HG03066 (cell line): ENCODE measurements at regions not wholly inside any gene's neighbourhood (a gene's known extent, or its start where the extent isn't known, plus 50 kb on each side); places are given as distances from the start of the nearest gene placed in this dataset.
A peak's percentile ranks its signal among the peaks of the same experiment; 100 is the strongest.

Experiments
- ATAC-seq: cut with Tn5 transposase; IDR thresholded peaks from one replicate; pipeline ENCODE4 v1.9.1; 2021; ENCODE audit warnings: low read depth; ENCODE audit not compliant: unreplicated experiment

DNA sequence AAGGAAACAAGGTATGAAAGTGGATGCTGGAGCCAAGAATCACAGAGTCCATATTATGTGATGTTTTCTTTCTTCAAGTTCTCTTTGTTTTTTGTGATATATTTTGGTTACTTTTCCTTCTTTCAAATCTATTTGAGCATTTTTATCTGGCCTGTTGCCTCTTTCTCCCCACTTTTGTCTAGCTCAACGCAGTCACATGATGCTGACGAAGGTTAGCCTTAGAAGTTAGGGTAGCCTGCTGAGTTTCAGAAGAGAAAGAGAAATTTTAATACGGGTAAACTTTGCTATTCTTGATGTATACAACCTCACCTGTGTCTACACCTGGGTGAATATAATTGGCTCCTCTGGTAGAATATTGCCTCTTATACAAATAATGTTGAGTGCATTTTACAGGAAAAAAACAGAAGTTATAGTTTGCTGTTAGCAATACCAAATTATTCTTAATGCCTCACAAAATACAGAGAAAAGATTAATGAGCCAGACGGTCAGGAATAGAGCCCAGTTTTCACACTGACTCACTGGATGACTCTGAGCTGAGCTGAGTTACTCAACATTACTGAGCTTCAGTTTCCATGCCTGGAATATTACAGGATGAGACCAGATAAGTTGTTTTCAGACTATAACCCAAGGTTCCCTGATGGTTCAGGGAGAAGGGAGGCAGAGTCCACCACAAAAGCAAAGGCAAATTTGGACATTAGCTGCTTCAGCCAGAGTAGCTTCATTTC lies 161.6 kb upstream of the BDNF start:
- ATAC-seq = no peak

DNA sequence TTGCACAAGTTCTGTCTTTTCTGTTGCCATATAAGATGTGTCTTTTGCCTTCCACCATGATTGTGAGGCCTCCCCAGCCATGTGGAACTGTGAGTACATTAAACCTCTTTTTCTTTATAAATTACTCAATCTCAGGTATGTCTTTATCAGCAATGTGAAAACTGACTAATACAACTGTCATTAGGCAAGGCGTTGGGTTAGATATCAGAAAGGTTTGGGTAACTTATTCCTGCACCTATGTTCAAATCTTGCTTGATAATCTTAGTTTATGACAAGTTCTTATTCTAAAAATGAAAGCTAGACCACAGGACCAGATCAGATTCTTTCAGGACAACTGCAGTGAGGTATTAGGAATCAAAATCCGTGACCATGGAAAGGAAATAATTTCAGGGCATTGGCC lies 160.6 kb upstream of the BDNF start:
- no peak for ATAC-seq

DNA sequence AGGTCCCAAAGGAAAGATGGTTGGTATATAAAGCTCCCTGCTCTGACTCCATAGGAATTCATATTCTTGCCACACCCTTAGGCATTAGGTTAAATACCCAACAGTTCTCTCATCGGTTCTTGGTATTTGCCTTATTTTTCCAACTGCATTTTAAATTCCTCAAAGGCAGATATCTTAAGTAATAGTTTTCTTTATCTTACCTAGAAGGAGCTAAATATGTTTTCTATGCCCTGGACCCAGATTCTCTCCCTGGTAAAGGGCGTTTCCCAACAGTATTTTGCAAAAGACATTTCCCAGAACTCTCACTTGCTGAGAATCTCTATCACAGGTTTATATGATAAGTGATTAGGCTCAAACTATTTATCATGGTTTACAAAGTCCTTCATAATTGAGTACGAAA lies 158.6 kb upstream of the BDNF start:
- no peak for ATAC-seq

DNA sequence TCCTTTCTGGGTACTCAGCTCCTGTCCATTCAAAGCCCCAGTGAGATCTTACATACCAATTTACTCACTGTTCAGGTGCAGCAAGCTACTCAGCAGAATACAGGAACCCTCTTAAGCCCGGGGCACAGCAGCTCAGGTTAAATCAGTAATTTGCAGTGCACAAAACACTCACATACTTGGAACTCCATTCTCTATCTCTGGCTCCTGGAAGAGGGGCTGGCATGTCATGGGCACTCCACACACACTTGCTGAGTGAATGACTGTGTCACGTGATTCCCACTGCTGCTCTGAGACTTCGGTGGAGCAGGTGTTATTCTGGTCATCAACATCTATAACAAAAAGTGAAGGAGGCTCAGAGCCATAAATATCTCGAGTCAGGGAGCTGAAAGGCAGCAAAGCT lies 157.3 kb upstream of the BDNF start:
- no peak for ATAC-seq

DNA sequence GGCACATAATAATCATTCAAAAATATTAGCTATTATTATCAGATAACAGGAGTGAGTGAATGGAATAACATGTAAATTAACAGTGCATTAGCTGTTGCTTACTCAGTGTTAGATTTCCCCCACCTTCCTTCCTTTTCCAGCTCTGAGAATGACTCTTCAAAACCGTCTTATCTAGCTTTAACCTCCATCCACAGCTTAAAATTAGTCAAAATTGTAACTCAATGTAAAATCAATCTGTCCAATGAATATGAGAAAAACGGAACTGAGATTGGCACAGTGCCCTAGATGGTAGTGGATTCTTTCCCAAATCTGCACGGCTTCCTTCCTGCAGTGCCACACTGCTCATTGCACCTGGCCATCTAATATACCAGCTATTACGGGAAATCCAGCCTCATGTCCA lies 156.8 kb upstream of the BDNF start:
- no peak for ATAC-seq

DNA sequence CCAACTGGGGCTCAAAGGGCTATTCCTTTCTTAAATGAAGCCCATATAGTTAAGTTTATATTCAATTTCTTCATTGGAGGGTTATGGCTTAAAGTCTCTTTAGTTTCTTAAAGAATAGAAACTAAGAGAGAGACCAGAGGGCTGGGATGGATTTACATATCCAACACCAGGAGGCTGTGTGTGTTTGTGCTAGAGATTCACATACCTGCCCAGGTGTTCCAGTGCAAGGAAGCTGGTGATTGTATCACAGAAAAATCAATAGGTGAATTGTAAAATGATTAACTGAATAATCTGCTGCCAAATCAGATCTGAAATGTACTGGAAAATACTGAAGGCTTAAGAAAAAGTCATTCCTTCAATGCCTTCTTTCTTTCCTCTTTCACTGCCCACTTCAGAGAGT lies 148.2 kb upstream of the BDNF start:
- no peak for ATAC-seq

DNA sequence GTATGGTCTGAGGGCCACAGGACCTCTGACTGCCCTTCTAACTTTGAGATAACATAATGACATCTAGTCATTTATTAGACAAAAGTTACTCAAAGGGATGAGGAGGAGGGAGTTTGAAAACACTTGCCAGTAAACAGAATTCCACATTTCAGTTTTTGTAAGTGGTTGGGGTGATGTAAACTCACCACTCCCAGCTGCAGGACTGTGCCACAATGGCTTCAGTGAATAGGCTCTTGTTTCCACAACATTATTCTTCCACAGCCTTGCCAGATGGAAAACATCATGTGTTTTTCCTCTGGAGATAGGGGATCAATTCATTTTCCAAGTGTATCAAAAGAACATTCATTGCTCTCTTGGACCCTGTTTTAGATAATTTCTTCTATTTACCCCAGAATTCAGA lies 147.2 kb upstream of the BDNF start:
- ATAC-seq = no peak

DNA sequence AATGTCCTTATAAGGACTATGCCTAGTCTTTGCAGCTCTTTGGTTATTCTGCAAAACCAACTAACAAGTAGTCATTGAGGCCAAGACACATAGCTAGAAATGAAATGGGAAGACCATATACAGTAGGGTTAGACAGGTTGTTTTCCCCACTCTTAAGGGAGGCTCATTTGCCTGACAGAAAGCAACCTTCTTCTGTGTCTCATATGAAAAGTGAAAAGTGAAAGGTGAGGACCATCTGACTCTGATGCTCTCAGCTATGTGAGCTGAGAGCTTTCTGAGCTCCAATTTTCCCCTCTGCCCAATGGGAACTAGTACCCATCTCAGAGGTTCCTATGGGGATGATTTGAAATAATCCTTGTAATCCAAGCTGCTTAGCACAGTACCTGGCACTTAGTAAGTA lies 142.0 kb upstream of the BDNF start:
- no peak for ATAC-seq

DNA sequence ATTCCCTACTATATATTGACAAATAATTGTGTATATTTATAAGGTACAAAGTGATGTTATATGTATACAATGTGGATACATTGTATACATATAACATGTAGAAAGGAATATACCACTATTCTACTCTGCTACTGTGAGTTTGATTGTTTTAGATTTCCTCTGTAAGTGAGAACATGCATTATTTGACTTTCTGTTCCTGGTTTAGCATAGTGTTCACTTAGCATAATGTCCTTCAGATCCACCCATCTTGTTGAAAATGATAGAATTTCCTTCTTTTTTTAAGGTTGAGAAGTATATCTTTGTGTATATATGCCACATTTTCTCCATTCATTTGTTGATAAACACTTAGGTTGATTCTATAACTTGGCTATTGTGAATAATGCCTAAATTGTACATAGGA lies 140.8 kb upstream of the BDNF start:
- ATAC-seq = no peak

DNA sequence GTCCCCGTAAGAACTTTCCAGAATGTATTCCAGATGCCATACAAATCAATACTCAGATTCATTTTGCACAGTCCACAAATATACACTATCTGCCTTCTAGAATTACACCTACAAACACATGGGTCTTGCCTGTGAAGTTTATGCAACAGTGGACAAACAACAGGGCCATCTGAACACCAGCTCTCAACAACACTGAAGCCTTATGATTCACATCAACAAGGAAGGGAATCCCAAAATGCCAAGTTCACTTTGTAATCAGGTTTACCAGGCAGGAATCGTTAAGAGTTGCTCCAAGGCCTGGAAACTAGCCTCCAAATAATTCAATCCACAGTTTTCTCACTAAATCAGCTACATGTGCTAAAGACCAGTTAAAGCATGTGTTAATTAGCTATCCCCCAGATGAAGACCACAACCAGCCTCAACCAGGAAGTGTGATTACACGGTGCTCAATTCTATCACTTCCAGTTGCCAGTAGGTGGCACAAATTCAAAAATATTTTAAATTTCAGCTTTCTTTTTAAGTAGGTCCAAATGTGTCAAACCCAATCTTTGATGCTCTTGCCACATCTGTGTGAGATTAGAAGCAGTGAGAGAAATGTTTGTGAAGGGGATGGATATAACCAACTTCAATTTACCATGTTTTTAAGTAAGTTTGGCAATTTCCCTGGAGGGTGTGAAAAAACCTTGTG lies 139.1 kb upstream of the BDNF start:
- ATAC-seq = no peak

DNA sequence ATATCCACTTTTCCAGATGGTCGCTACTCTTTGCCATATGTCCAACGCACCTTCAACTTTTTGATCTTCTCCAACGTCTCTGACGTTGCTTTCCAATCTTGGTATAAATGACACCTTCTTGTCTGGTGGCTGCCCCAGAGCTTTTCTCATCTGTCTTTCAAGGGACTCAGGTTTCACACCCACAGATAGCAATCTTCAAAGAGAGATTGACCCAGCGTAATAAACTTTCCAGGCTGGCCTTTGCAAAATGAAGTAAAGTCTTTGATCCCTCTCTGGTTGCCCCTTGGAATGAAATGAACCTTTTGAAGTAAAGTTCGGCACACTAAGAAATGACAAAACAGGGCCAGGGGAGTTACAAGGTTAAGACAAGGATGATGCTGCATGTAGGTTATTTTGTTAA lies 138.4 kb upstream of the BDNF start:
- no peak for ATAC-seq

DNA sequence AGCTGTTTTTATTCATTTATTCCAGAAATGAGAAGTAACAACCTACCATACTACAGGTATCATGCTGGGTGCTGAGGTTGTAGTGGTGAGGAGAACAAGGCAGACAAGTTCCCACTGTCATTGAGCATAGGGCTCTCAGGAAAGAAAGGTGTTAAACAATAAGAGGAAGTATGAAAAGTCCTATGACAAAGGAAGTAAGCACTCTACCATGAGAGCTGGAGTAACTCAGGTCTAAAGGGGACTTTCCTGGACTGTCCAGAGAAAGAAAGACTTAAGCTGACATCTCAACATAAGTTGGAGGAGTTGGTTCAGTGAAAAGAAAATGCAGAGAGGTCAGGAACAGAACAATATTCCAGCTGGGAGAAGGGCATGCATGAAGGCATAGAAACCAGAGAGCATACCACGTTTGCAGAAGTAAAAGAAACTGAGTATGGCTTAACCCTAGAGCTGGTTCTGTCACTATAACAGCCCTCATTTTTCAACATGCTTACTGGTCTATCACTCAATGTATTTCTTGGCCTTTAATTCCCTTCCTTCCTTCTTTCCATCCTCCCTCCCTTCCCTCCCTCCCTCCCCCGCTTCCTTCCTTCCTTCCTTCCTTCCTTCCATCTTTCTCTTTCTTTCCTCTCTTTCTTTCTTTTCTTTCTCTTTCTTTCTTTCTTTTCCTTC lies 137.8 kb upstream of the BDNF start:
- peak; percentile 74 for ATAC-seq

DNA sequence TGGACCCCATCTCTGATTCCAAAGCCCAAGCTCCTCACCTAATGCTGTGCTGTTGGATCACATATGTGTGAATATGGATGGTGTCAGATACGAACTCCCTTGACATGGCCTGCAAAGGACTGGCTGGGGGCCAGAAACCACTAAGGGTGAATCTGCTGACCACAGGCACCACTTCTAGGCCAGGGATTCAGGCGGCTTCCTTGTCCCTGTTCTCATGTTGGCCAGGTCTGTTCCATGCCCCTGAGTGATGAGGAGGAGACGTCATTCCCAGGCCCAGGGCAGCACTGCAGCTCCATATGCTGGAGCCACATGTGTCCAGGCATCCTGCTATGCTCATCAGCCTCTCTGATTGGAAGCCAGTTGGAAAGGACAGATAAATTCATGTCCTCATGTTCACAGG lies 130.0 kb upstream of the BDNF start:
- ATAC-seq = no peak

DNA sequence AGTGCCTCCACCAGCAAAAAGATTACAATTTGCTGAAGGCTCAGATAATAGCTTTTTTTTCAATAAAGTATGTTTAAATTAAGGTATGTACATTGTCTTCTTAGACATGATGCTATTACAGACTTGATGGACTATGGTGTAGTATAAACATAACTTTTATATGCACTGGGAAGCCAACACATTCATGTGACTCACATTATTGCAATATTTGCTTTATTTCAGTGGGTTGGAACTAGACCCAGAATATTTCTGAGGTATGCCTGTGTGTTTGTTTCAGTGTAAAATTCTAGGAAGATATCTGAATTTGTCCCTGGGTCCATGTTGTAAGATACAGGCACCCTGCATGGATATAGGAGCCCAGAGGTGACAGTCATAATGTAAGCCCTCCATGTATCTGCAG lies 120.0 kb upstream of the BDNF start:
- ATAC-seq = no peak

DNA sequence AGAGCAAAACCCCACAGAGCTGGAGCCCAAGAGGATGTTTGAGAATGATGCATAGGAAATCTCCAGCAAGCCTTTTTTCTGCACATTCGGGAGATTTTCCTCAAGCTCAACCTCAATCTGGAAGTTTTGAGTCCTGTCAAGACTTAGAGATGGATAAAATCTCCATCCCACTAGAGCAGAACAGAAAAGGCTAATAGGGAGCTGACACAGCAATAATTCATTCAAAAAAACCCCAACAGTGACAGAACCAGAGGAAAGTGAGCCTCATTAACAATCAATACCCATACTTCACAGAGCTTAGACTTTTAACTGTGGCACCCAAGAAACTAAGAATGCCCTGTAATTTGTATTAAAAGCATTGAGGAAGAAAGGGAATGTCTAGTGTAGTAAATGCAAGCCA lies 115.9 kb upstream of the BDNF start:
- no peak for ATAC-seq

DNA sequence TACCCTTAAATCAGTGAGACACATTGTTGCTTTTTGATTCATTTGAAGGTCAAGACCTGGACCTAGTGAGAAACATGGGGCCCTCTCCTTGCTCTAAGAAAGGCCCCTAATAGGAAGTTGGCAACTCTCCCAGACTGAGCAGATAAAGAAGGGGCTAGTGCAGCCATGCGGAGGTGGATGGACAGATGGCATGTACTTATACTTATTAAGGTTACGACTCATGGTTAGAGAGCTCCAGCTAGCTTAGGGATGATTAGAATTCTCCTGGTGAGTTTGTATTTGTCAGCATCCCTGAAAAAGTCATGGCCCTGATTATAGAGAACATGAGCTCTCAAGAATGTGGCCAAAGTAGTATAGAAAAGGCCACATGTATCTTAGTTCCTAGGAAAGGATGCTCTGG lies 112.1 kb upstream of the BDNF start:
- no peak for ATAC-seq

DNA sequence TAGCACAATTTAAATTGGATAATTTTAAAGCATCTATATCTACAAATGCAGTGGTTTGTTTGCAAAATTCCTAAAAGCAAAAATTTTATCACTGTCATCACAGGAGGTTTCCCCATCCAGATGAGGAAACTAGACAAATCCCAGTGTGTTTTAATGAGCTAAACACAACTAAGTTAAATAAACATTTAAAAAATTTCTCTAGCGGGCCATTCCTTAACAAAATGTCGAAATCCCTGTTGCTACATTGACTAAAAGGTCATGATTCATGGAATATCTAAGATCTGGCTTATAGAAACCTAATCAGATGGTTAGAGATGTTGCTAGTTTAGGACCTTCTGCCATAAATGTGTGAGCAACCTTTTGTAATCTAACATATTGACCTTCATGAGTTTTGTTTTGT lies 107.3 kb upstream of the BDNF start:
- no peak for ATAC-seq

DNA sequence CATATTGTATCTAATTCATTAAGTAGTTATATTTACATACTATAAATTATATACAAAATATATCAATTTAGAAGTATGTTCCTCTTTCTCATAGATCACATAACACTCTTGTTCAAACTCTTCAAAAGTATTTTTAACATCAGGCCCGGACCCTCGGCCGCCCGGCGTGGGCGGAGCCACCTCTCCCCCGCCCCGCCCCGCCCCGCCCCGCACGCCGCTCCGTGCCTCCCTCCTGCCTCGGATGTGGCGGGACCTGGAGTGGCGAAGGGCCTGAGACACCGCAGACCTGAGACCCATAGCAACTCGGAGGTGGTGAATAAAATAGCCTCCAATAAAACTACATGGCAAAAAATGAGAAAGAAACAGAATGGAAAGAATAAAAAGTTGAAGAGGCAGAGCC lies 105.9 kb upstream of the BDNF start:
- ATAC-seq = no peak

DNA sequence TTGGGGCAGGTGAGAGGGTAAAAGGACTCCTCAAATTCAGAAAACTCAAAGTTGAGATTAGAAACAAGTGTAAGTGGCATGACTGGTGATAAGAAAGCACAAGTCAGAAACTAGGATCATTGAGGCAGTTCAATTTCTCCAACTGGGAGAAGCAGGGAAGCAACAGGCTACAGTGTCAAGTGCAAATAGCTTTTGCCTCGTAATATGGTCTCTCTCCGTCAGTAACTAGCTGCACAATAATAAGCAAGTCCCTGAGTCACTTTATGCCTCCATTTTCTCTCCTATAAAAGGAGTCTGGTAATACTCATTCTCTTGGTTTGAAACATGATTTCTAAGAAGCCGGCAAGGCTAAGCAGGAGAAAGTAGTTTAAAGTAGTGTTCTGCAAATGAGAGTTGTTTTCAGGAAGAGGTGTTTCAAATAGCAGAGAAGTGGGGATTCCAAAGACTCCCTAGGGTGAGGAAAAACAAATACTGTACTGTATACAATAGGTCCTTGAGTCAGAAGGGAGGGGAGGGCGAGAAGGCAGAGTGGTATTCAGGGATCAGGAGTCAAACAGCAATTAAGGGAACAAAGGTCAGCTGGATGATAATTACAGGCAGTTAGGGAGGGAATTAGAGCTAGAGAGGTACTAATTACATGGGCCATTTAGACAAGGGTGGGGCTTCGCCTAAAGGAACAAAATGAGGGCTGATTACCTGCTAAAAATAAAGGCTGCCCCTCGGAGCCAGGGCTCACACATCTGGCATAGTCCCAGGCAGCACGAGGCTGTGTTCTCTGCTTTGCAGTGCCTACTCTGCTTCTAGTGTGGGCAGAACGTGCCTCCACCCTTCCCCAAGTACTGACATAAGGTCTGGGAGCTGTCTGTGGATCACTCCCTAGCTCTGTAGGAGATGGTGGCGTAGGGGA lies 96.0 kb upstream of the BDNF start:
- no peak for ATAC-seq

DNA sequence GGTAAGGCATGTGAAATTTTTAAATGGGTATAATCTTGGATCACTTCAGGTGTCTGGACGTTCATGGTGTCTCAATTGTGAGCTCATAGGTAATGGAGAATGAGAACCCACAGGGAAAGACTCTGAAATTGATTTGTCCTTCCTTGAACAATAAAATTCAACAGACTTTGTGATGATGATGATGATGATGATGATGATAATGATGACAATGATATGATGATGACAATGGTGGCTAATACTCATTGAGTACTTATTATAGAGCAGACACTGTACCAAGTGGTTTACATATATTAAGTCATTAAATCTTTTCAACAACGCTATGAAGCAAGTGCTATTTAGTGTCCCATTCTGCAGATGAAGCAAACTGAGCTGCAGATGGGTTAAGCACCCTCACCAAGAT lies 86.6 kb upstream of the BDNF start:
- no peak for ATAC-seq

DNA sequence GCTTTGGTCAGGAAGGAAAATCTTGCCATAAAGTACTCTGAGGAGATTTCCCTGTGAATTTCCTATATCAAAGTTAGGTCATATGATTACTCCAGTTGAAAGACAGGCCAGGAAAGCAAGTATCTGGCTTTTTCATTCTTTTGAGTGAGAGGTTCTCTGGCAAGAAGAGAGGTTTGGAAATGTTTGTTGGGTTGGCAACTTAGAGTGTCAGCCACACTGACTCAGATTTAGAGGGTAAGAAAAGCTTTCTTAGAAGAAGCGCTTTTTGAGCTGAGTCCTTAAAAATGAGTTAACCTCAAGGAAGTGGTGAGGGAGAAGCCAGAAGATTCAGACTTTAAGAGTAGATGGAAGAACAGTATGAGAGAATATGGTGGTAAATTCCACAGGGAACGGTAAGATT lies 86.1 kb upstream of the BDNF start:
- ATAC-seq = no peak
